ENCODE measurements at regions not wholly inside any gene's neighbourhood (a gene's known extent, or its start where the extent isn't known, plus 50 kb on each side); places are given as distances from the start of the nearest gene placed in this dataset.

GRCh38 chr5:45089870-45090269 is 281.1 kb downstream of the MRPS30 start:
- TF ChIP-seq, protein P1, sequence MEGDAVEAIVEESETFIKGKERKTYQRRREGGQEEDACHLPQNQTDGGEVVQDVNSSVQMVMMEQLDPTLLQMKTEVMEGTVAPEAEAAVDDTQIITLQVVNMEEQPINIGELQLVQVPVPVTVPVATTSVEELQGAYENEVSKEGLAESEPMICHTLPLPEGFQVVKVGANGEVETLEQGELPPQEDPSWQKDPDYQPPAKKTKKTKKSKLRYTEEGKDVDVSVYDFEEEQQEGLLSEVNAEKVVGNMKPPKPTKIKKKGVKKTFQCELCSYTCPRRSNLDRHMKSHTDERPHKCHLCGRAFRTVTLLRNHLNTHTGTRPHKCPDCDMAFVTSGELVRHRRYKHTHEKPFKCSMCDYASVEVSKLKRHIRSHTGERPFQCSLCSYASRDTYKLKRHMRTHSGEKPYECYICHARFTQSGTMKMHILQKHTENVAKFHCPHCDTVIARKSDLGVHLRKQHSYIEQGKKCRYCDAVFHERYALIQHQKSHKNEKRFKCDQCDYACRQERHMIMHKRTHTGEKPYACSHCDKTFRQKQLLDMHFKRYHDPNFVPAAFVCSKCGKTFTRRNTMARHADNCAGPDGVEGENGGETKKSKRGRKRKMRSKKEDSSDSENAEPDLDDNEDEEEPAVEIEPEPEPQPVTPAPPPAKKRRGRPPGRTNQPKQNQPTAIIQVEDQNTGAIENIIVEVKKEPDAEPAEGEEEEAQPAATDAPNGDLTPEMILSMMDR (IDR thresholded peaks at IDR 0.05): no peak
- no peak for TF ChIP-seq EZH2 (IDR thresholded peaks at IDR 0.05; ENCODE audit: borderline replicate concordance, insufficient read depth, low read depth, low read length, poor library complexity, severe bottlenecking)
